Muscle layer of duodenum (tissue), 2 donors: ENCODE measurements at regions not wholly inside any gene's neighbourhood (a gene's known extent, or its start where the extent isn't known, plus 50 kb on each side); places are given as distances from the start of the nearest gene placed in this dataset.

ENCODE experiments used
- H3K27ac ChIP-seq: one replicate; pipeline ENCODE4 v1.7.0; 2013; ENCODE audit warnings: mild to moderate bottlenecking, low read length
- H3K27me3 ChIP-seq: one replicate; pipeline ENCODE4 v1.7.0; 2013; ENCODE audit warnings: low read depth, mild to moderate bottlenecking, control low read depth, low read length
- H3K36me3 ChIP-seq, 2 donors: one replicate each; pipeline ENCODE4 v1.7.0; 2013; ENCODE audit warnings: low read length in 2 of 2, control low read depth in 1 of 2, mild to moderate bottlenecking in 1 of 2; ENCODE audit not compliant: insufficient read depth in 2 of 2, control insufficient read depth in 1 of 2
- H3K4me1 ChIP-seq, 2 donors: one replicate each; pipeline ENCODE4 v1.7.0; 2013; ENCODE audit warnings: low read length in 2 of 2, mild to moderate bottlenecking in 2 of 2, control low read depth in 1 of 2, moderate library complexity in 1 of 2; ENCODE audit not compliant: insufficient read depth in 2 of 2, control insufficient read depth in 1 of 2
- H3K4me3 ChIP-seq, 2 donors: one replicate each; pipeline ENCODE4 v1.7.0; 2013; ENCODE audit warnings: low read length in 2 of 2, low read depth in 1 of 2, mild to moderate bottlenecking in 1 of 2
- H3K9me3 ChIP-seq, 2 donors: one replicate each; pipeline ENCODE4 v1.7.0; 2013; ENCODE audit warnings: low read length in 2 of 2, control low read depth in 1 of 2, mild to moderate bottlenecking in 1 of 2; ENCODE audit not compliant: control insufficient read depth in 1 of 2
- donor health status: healthy.

DNA sequence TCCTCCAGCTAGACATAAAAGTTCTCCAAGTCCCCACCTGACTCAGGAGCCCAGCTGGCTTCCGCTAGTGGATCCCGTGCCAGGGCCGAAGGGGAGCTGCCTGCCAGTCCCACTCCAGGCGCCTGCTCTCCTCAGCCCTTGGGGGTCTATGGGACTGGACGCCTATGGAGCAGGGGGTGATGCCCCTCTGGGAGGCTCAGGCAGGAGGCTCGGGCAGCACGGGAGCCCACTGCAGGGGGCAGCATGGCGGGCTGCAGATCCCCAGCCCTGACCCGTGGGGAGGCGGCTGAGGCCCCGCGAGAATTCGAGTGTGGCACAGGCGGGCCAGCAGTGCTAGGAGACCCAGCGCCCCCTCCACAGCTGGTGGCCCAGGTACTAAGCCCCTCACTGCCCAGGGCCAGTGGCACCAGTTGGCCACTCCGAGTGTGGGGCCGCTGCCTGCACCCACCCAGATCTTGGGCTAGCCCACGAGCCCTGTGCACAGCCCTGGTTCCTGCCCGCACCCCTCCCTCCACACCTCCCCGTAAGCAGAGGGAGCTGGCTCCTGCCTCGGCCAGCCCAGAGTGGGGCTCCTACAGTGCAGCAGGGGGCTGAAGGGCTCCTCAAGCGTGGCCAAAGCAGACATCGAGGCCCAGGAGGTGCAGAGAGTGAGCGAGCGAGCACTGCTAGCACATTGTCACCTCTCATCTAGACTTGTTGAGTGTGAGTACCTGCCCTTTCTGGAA lies 221.3 kb upstream of the NSMCE3 start:
- Histone ChIP-seq H3K27ac (no peak overlapping the region), H3K27me3 (no peaks in the 10 kb centered on the region), H3K4me3 (no peak overlapping the region), H3K9me3 (no peaks in the 10 kb centered on the region), H3K4me1 (no peaks in the 10 kb centered on the region), H3K36me3 (no peaks in the 10 kb centered on the region)

DNA sequence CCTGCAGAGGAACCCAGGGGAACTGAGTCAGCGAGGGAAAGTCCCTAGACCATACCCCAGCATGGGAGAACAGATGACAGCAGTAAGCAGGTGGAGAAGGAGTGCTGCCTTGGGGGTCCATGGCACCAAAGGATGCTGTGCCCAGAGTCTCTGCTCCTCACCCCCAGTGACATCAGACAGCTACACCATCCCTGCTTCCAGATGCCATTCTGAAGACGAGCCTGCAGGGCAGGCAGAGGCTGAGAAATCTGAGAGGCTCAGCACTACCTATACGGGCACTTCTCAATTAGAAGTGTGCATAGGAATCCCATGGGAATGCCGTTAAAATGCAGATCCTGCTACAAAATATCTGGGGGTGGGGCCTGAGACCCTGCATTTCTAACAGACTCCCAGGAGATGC lies 211.3 kb upstream of the NSMCE3 start:
- H3K27me3 ChIP-seq = no peaks in the 10 kb centered on the region
- H3K27ac ChIP-seq = no peak overlapping the region
- H3K4me1 ChIP-seq = no peaks in the 10 kb centered on the region
- H3K4me3 ChIP-seq = no peak overlapping the region
- H3K36me3 ChIP-seq = no peaks in the 10 kb centered on the region
- no peaks in the 10 kb centered on the region for H3K9me3 ChIP-seq

DNA sequence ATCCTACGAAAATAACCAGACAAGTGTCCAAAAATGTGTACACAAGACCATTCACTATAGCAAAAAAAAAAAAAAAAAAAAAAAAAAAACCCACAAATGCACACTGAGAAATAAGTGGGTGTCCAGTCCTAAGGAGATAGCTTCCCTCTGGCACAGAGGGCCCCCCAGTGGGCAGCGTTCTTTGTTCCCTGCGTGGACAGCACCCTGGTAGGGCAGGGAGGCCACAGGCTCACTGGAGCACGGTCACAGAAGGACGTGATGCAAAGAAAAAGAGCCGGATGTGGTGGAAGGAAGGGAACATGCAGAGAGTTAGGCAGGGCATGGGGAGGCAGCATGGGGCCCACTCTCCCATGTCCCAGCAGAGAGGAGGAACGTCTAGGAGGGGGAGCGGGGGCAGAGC lies 210.7 kb upstream of the NSMCE3 start:
- no peak overlapping the region for H3K27ac ChIP-seq
- no peaks in the 10 kb centered on the region for H3K9me3 ChIP-seq
- no peak overlapping the region for H3K4me3 ChIP-seq
- no peaks in the 10 kb centered on the region for H3K4me1 ChIP-seq
- H3K27me3 ChIP-seq = no peaks in the 10 kb centered on the region
- no peaks in the 10 kb centered on the region for H3K36me3 ChIP-seq

DNA sequence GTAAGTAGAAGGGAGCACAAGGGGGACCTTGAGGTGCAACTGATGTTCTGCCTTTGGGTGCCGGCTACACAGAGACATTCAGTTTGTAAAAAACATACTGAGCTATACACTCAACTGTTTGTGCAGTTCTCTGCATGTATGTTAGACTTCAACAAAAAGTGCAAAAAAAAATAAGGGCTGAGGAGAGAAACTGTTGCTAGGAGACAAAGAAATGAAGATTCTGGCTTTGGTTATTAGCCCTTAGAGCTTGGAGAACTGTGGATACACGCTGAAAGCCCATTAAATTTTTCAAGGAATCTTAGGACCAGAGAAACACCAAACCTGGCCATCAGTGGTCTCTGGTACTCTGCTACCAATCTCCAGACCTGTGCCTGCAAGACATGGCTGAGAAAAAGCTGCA lies 207.6 kb upstream of the NSMCE3 start:
- H3K27me3 ChIP-seq = no peaks in the 10 kb centered on the region
- no peak overlapping the region for H3K4me3 ChIP-seq
- H3K4me1 ChIP-seq = no peaks in the 10 kb centered on the region
- no peaks in the 10 kb centered on the region for H3K36me3 ChIP-seq
- no peaks in the 10 kb centered on the region for H3K9me3 ChIP-seq
- H3K27ac ChIP-seq = no peak overlapping the region

- Histone ChIP-seq H3K4me1 (no peaks in the 10 kb centered on the region), H3K36me3 (no peaks in the 10 kb centered on the region), H3K4me3 (no peak overlapping the region), H3K27me3 (no peaks in the 10 kb centered on the region), H3K9me3 (no peaks in the 10 kb centered on the region), H3K27ac (no peak overlapping the region)
Measured at GRCh38 chr15:29476503-29477080, 207.0 kb upstream of the NSMCE3 start.

DNA sequence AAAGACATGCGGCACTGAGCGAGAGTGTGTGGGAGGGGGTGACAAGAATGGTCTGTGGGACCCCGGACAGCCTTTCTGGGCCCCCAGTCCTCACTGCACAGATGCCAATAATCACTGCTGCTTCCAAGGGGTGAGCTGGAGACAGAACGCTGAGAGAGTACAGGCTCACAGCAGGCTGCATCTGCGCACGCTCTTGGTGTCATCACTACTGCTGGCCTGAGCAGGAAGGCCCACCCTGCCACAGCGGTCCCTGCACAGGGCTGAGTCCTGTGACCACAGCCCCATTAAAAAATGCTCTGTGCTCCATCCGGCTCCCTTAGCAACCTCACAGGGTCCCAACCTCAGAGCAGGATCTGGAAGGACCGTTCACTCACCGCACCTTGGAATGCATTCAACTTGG lies 205.5 kb upstream of the NSMCE3 start:
- Histone ChIP-seq H3K27ac (no peak overlapping the region), H3K4me1 (no peaks in the 10 kb centered on the region), H3K36me3 (no peaks in the 10 kb centered on the region), H3K27me3 (no peaks in the 10 kb centered on the region), H3K4me3 (no peak overlapping the region), H3K9me3 (no peaks in the 10 kb centered on the region)

DNA sequence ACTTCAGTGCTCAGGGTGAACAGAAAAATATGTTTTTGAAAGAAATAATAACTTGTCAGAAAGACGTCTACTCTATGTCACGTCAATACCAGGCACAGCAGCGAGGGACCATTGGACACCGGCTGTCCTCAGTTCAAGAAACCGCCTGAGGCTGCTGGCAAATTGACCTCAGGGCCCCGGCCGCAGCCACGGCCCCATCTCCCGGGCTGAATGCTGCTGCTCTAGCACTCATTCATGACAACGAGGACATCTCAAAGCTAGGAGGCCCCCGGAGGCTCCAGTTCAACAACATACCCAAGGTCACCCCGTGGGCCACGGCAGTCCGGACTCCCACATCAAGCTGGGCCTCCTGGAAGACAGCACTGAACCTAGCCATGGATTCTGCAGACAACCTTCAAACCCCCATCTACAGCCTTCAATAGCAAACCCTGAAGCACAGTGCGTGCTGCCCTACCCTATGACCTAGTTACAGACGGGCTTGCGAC lies 204.0 kb upstream of the NSMCE3 start:
- no peaks in the 10 kb centered on the region for H3K36me3 ChIP-seq
- no peak overlapping the region for H3K4me3 ChIP-seq
- H3K27ac ChIP-seq = no peak overlapping the region
- no peaks in the 10 kb centered on the region for H3K27me3 ChIP-seq
- no peaks in the 10 kb centered on the region for H3K9me3 ChIP-seq
- no peaks in the 10 kb centered on the region for H3K4me1 ChIP-seq

DNA sequence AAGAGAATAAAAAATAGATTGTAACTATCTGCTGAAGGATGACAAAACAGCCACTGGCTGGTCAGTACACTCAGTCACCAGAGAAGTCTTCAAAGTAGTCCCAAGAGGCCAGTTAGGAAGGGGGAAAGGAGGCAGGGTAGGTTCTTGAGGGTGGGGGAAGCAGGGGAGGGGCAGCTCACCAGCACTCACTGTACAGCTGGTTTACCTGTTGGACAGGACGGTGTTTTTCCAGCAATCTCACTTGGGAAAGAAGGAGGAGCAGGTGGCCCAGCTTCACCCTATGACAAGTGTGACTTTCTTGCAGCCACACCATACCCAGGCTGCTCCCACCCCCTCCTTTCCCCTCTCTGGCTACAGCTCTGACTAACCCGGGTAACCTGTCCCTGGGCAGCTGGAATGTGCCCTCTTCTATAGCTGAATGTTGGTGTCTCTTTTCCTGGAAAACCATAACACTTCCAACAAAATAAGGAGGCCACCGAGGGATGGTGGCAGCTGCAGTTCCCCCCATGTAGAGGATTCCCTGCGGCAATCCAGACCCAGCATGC lies 203.4 kb upstream of the NSMCE3 start:
- H3K27me3 ChIP-seq = no peaks in the 10 kb centered on the region
- H3K9me3 ChIP-seq = no peaks in the 10 kb centered on the region
- H3K27ac ChIP-seq = no peak overlapping the region
- H3K4me3 ChIP-seq = no peak overlapping the region
- no peaks in the 10 kb centered on the region for H3K4me1 ChIP-seq
- H3K36me3 ChIP-seq = no peaks in the 10 kb centered on the region

GRCh38 chr15:29471757-29472156 lies 202.1 kb upstream of the NSMCE3 start:
- Histone ChIP-seq H3K36me3 (no peaks in the 10 kb centered on the region), H3K27me3 (no peaks in the 10 kb centered on the region), H3K27ac (no peak overlapping the region)

GRCh38 chr15:29471306-29471705 lies 201.7 kb upstream of the NSMCE3 start:
- Histone ChIP-seq H3K27ac (no peak overlapping the region), H3K4me3 (no peak overlapping the region), H3K9me3 (no peaks in the 10 kb centered on the region), H3K4me1 (no peaks in the 10 kb centered on the region), H3K36me3 (no peaks in the 10 kb centered on the region), H3K27me3 (no peaks in the 10 kb centered on the region)

More at GRCh38 chr15:29471757-29472156, 202.1 kb upstream of the NSMCE3 start:
- Histone ChIP-seq H3K4me1 (no peaks in the 10 kb centered on the region), H3K9me3 (no peaks in the 10 kb centered on the region), H3K4me3 (no peak overlapping the region)

GRCh38 chr15:29470794-29471193 lies 201.2 kb upstream of the NSMCE3 start:
- Histone ChIP-seq H3K36me3 (no peaks in the 10 kb centered on the region), H3K9me3 (no peaks in the 10 kb centered on the region), H3K4me1 (no peaks in the 10 kb centered on the region), H3K27ac (no peak overlapping the region), H3K27me3 (no peaks in the 10 kb centered on the region), H3K4me3 (no peak overlapping the region)
